Neural progenitor cell (in vitro differentiated cells): ENCODE measurements at regions not wholly inside any gene's neighbourhood (a gene's known extent, or its start where the extent isn't known, plus 50 kb on each side); places are given as distances from the start of the nearest gene placed in this dataset.

Experiments
- DNase-seq: peaks from one replicate; pipeline ENCODE4 v3.0.0-alpha.2; 2016; ENCODE audit warnings: low spot score
- H2AFZ ChIP-seq: fragments of 200-600 bp; sonication (generic); replicated peaks from 2 replicates; pipeline ENCODE4 v1.6.1; 2016; ENCODE audit warnings: antibody characterized with exemption
- H3F3A ChIP-seq: fragments of 200-600 bp; sonication (generic); 2 replicates; pipeline ENCODE4 v1.6.1; 2016; ENCODE audit warnings: antibody characterized with exemption, low read depth
- H3K27ac ChIP-seq: fragments of 200-600 bp; sonication (generic); 2 replicates; pipeline ENCODE4 v1.5.1; 2016; ENCODE audit warnings: mild to moderate bottlenecking
- H3K27me3 ChIP-seq: fragments of 200-600 bp; sonication (generic); 2 replicates; pipeline ENCODE4 v1.6.1; 2016; ENCODE audit warnings: mild to moderate bottlenecking, moderate library complexity
- H3K36me3 ChIP-seq: fragments of 200-600 bp; sonication (generic); 2 replicates; pipeline ENCODE4 v1.5.1; 2016
- H3K4me1 ChIP-seq: fragments of 200-600 bp; sonication (generic); 2 replicates; pipeline ENCODE4 v1.6.1; 2016; ENCODE audit warnings: mixed run types
- H3K4me2 ChIP-seq: fragments of 200-600 bp; sonication (generic); 2 replicates; pipeline ENCODE4 v1.6.1; 2016
- H3K4me3 ChIP-seq: fragments of 200-600 bp; sonication (generic); 2 replicates; pipeline ENCODE4 v1.5.1; 2016
- H3K79me2 ChIP-seq: fragments of 200-600 bp; sonication (generic); 2 replicates; pipeline ENCODE4 v1.6.1; 2016; ENCODE audit warnings: low read depth
- H3K9ac ChIP-seq: fragments of 200-600 bp; sonication (generic); 2 replicates; pipeline ENCODE4 v1.6.1; 2016
- H3K9me3 ChIP-seq: fragments of 200-600 bp; sonication (generic); 2 replicates; pipeline ENCODE4 v1.5.1; 2016; ENCODE audit warnings: low read depth
- H4K20me1 ChIP-seq: fragments of 200-600 bp; sonication (generic); 2 replicates; pipeline ENCODE4 v1.6.1; 2016; ENCODE audit warnings: low read depth
- H3K27ac Mint-ChIP-seq: 3 replicates; pipeline ENCODE4 v1.8.0; 2021; ENCODE audit warnings: mixed read lengths
- H3K27me3 Mint-ChIP-seq: 2 replicates; pipeline ENCODE4 v1.8.0; 2022; ENCODE audit warnings: low read depth, mild to moderate bottlenecking, inconsistent platforms, moderate library complexity, mixed read lengths; ENCODE audit not compliant: insufficient read depth
- H3K36me3 Mint-ChIP-seq: 3 replicates; pipeline ENCODE4 v1.8.0; 2021; ENCODE audit warnings: mixed read lengths
- H3K4me1 Mint-ChIP-seq: 3 replicates; pipeline ENCODE4 v1.8.0; 2021; ENCODE audit warnings: mixed read lengths
- H3K4me3 Mint-ChIP-seq: 3 replicates; pipeline ENCODE4 v1.8.0; 2021; ENCODE audit warnings: mild to moderate bottlenecking, moderate library complexity, mixed read lengths
- H3K9me3 Mint-ChIP-seq: 3 replicates; pipeline ENCODE4 v1.8.0; 2020; ENCODE audit warnings: mixed read lengths
- EZH2 ChIP-seq: fragments of 200-600 bp; sonication (generic); IDR thresholded peaks from 2 replicates; pipeline ENCODE4 v1.6.1; 2017; ENCODE audit warnings: antibody characterized with exemption, mild to moderate bottlenecking, moderate library complexity
- EZH2phosphoT487 ChIP-seq: fragments of 200-600 bp; sonication (generic); IDR thresholded peaks from 2 replicates; pipeline ENCODE4 v1.6.1; 2017; ENCODE audit warnings: antibody characterized with exemption
- TF ChIP-seq, protein P1 (sequence below): fragments of 200-600 bp; sonication (generic); IDR thresholded peaks from 2 replicates; pipeline ENCODE4 v1.5.1; 2017; ENCODE audit warnings: antibody characterized with exemption, mild to moderate bottlenecking

GRCh38 chr2:52405980-52406379 is 1361.6 kb upstream of the CHAC2 start:
- H3K4me3 ChIP-seq, result no peak overlapping the region
- no peaks in the 10 kb centered on the region for H3K9me3 ChIP-seq
- DNase-seq, result no peak
- H3K27me3 ChIP-seq, result no peaks in the 10 kb centered on the region
- H3K4me1 ChIP-seq, result no peaks in the 10 kb centered on the region
- no peaks in the 10 kb centered on the region for H3K79me2 ChIP-seq
- H3K27me3 Mint-ChIP-seq, result no peaks in the 10 kb centered on the region
- no peaks in the 10 kb centered on the region for H3K4me1 Mint-ChIP-seq
- no peak overlapping the region for H3K4me3 Mint-ChIP-seq
- H3F3A ChIP-seq, result no peaks in the 10 kb centered on the region
- H3K9ac ChIP-seq, result no peak overlapping the region
- no peak for TF ChIP-seq EZH2
- TF ChIP-seq, protein P1, sequence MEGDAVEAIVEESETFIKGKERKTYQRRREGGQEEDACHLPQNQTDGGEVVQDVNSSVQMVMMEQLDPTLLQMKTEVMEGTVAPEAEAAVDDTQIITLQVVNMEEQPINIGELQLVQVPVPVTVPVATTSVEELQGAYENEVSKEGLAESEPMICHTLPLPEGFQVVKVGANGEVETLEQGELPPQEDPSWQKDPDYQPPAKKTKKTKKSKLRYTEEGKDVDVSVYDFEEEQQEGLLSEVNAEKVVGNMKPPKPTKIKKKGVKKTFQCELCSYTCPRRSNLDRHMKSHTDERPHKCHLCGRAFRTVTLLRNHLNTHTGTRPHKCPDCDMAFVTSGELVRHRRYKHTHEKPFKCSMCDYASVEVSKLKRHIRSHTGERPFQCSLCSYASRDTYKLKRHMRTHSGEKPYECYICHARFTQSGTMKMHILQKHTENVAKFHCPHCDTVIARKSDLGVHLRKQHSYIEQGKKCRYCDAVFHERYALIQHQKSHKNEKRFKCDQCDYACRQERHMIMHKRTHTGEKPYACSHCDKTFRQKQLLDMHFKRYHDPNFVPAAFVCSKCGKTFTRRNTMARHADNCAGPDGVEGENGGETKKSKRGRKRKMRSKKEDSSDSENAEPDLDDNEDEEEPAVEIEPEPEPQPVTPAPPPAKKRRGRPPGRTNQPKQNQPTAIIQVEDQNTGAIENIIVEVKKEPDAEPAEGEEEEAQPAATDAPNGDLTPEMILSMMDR, result no peak
- no peak for TF ChIP-seq EZH2phosphoT487
- H3K36me3 Mint-ChIP-seq, result no peaks in the 10 kb centered on the region
- H2AFZ ChIP-seq, result no peak overlapping the region
- no peak overlapping the region for H3K27ac Mint-ChIP-seq
- H4K20me1 ChIP-seq, result no peaks in the 10 kb centered on the region
- no peaks in the 10 kb centered on the region for H3K36me3 ChIP-seq
- no peak overlapping the region for H3K27ac ChIP-seq
- no peaks in the 10 kb centered on the region for H3K9me3 Mint-ChIP-seq
- H3K4me2 ChIP-seq, result no peak overlapping the region

DNA sequence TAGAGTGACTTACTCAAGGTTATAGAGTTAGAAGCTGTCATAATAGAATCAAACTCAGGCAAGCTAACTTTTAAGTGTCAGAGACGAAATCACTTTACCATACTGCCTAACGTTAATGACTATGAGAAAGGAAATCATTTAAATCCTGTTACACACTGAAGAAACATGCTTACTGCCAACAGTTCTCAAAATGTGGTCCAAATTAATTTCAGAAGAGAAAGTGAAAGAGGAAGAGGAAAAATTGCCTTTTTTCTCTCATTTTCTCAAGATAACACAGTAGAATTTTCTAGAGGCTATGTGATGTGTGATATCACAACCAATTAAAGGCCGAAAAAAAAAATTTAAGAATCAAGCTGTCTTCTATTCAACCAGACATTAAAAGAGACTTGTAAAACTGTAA is 1362.7 kb upstream of the CHAC2 start:
- Mint-ChIP-seq H3K4me3 (no peak overlapping the region), H3K36me3 (no peaks in the 10 kb centered on the region), H3K4me1 (no peaks in the 10 kb centered on the region), H3K27ac (no peak overlapping the region), H3K9me3 (no peaks in the 10 kb centered on the region), H3K27me3 (no peaks in the 10 kb centered on the region)
- H3K79me2 ChIP-seq, result no peaks in the 10 kb centered on the region
- no peak for TF ChIP-seq EZH2phosphoT487
- TF ChIP-seq EZH2, result no peak
- TF ChIP-seq, protein P1, result no peak
- no peak for DNase-seq
- no peak overlapping the region for H3K27ac ChIP-seq
- H3K36me3 ChIP-seq, result no peaks in the 10 kb centered on the region
- H3F3A ChIP-seq, result no peaks in the 10 kb centered on the region
- no peaks in the 10 kb centered on the region for H3K4me1 ChIP-seq
- H3K4me3 ChIP-seq, result no peak overlapping the region
- H3K9me3 ChIP-seq, result no peaks in the 10 kb centered on the region
- H2AFZ ChIP-seq, result no peak overlapping the region
- no peak overlapping the region for H3K4me2 ChIP-seq
- no peaks in the 10 kb centered on the region for H4K20me1 ChIP-seq
- H3K27me3 ChIP-seq, result no peaks in the 10 kb centered on the region
- H3K9ac ChIP-seq, result no peak overlapping the region

GRCh38 chr2:52404046-52404445 is 1363.6 kb upstream of the CHAC2 start:
- Mint-ChIP-seq H3K36me3 (no peaks in the 10 kb centered on the region), H3K27me3 (no peaks in the 10 kb centered on the region), H3K4me1 (no peaks in the 10 kb centered on the region), H3K27ac (no peak overlapping the region), H3K4me3 (no peak overlapping the region), H3K9me3 (no peaks in the 10 kb centered on the region)
- H3K36me3 ChIP-seq, result no peaks in the 10 kb centered on the region
- no peak for DNase-seq
- H3K79me2 ChIP-seq, result no peaks in the 10 kb centered on the region
- no peak overlapping the region for H3K9ac ChIP-seq
- no peaks in the 10 kb centered on the region for H4K20me1 ChIP-seq
- no peak overlapping the region for H2AFZ ChIP-seq
- H3F3A ChIP-seq, result no peaks in the 10 kb centered on the region
- no peaks in the 10 kb centered on the region for H3K4me1 ChIP-seq
- H3K4me3 ChIP-seq, result no peak overlapping the region
- H3K27me3 ChIP-seq, result no peaks in the 10 kb centered on the region
- H3K9me3 ChIP-seq, result no peaks in the 10 kb centered on the region
- no peak overlapping the region for H3K4me2 ChIP-seq
- TF ChIP-seq EZH2 (no peak), EZH2phosphoT487 (no peak)
- TF ChIP-seq, protein P1, result no peak
- no peak overlapping the region for H3K27ac ChIP-seq

- DNase-seq, result no peak
- H3K4me3 Mint-ChIP-seq, result no peak overlapping the region
- H3K36me3 ChIP-seq, result no peaks in the 10 kb centered on the region
- H3K4me1 Mint-ChIP-seq, result no peaks in the 10 kb centered on the region
- H3K27me3 Mint-ChIP-seq, result no peaks in the 10 kb centered on the region
- TF ChIP-seq EZH2phosphoT487 (no peak), EZH2 (no peak)
- TF ChIP-seq, protein P1, result no peak
- H3K27me3 ChIP-seq, result no peaks in the 10 kb centered on the region
- no peaks in the 10 kb centered on the region for H4K20me1 ChIP-seq
- H3K9ac ChIP-seq, result no peak overlapping the region
- H3K36me3 Mint-ChIP-seq, result no peaks in the 10 kb centered on the region
- no peaks in the 10 kb centered on the region for H3F3A ChIP-seq
- H2AFZ ChIP-seq, result no peak overlapping the region
- H3K27ac Mint-ChIP-seq, result no peak overlapping the region
- H3K27ac ChIP-seq, result no peak overlapping the region
- no peak overlapping the region for H3K4me2 ChIP-seq
- no peaks in the 10 kb centered on the region for H3K79me2 ChIP-seq
- no peaks in the 10 kb centered on the region for H3K9me3 ChIP-seq
- no peaks in the 10 kb centered on the region for H3K4me1 ChIP-seq
- H3K9me3 Mint-ChIP-seq, result no peaks in the 10 kb centered on the region
- no peak overlapping the region for H3K4me3 ChIP-seq
Measured at GRCh38 chr2:52402128-52402527, 1365.5 kb upstream of the CHAC2 start.
